Stomach (tissue), 8 donors: ENCODE measurements at regions not wholly inside any gene's neighbourhood (a gene's known extent, or its start where the extent isn't known, plus 50 kb on each side); places are given as distances from the start of the nearest gene placed in this dataset.

Experiments
- DNase-seq, 2 donors: peaks; one replicate each; pipeline versions ENCODE4 v3.0.0 to v3.0.0-alpha.2; 2013 to 2019
- H3K27ac ChIP-seq, 5 donors: fragments of 200-600 bp in 4 of 5; sonication (generic) in 4 of 5; one replicate each; pipeline ENCODE4 v1.5.1; 2013 to 2019; ENCODE audit warnings: mild to moderate bottlenecking in 1 of 5, moderate library complexity in 1 of 5
- H3K27me3 ChIP-seq, 3 donors: fragments of 200-600 bp; sonication (generic); one replicate each; pipeline ENCODE4 v1.5.1; 2017 to 2019; ENCODE audit warnings: mixed run types in 1 of 3
- H3K36me3 ChIP-seq, 4 donors: fragments of 200-600 bp; sonication (generic); 1 replicate in 3 of 4; 2 replicates in 1 of 4; pipeline ENCODE4 v1.5.1; 2016 to 2019
- H3K4me1 ChIP-seq, 4 donors: fragments of 200-600 bp; sonication (generic); one replicate each; pipeline ENCODE4 v1.5.1; 2016 to 2019
- H3K4me3 ChIP-seq, 4 donors: fragments of 200-600 bp; sonication (generic) in 3 of 4; one replicate each; pipeline ENCODE4 v1.5.1; 2016 to 2019; ENCODE audit warnings: mild to moderate bottlenecking in 1 of 4
- H3K9me3 ChIP-seq, 4 donors: fragments of 200-600 bp; sonication (generic); one replicate each; pipeline ENCODE4 v1.5.1; 2016 to 2019
- EP300 ChIP-seq: sonication (generic); formaldehyde crosslinking; IDR thresholded peaks from one replicate; pipeline ENCODE4 v1.6.1; 2017; ENCODE audit warnings: antibody characterized with exemption
- POLR2A ChIP-seq, 4 donors: fragments of 450-650 bp; IDR thresholded peaks; one replicate each; pipeline ENCODE4 v1.6.1; 2016; ENCODE audit warnings: antibody characterized with exemption in 4 of 4, control low read depth in 2 of 4, mild to moderate bottlenecking in 1 of 4, moderate library complexity in 1 of 4
- POLR2AphosphoS5 ChIP-seq, 3 donors: sonication (generic); formaldehyde crosslinking; IDR thresholded peaks; one replicate each; pipeline ENCODE4 v1.6.1; 2016; ENCODE audit warnings: antibody characterized with exemption in 3 of 3
- WGBS, 5 donors: extraction: QIAGEN DNeasy Blood & Tissue Kit in 3 of 5; methylation state at CpG; one replicate each; pipeline versions ENCODE4 v1.1.5 to v1.1.7; 2013 to 2018; 5-methylcytosine and 5-hydroxymethylcytosine counted together
- intact Hi-C: fragments of 100-400 bp; cut with DNase I; formaldehyde crosslinking; loops from one replicate; pipeline ENCODE4 v1.15.1; 2023; ENCODE audit warnings: low total_unique reads
- TF ChIP-seq, protein P1 (sequence below), 7 experiments: fragments of 450-650 bp in 4 of 7; fragments of 200-600 bp in 3 of 7; sonication (generic) in 3 of 7; IDR thresholded peaks; one replicate each; pipeline ENCODE4 v1.5.1; 2016 to 2019; ENCODE audit warnings: antibody characterized with exemption in 7 of 7, control low read depth in 2 of 7, mild to moderate bottlenecking in 1 of 7
- donor health status: healthy with polysubstance abuse.
- donor health status: Bipolar disorder and iron deficiency.
- donor health status: healthy.

DNA sequence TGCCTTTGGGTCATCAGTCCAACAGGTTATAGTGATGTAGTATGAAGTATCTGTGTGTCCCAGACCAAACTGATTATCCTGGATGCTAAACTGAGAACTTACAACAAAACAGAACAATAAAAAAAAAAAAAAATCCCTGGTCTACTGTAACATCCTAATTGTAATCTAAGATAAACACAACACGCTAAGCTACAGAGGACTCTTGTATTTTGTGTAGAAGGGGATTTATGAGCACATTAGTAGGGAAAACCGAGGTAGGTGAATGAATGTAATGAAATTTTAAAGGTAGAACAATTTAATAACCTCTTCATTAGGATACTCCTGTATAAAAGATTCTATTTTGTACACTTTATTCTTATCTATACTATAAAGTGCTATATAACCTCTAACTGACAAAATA is 424.1 kb downstream of the NDFIP2 start:
- no peak overlapping the region for H3K27ac ChIP-seq
- H3K4me3 ChIP-seq = no peak overlapping the region
- TF ChIP-seq POLR2A (IDR thresholded peaks at IDR 0.05) = no peak
- no peak for TF ChIP-seq POLR2AphosphoS5 (IDR thresholded peaks at IDR 0.05)
- TF ChIP-seq EP300 = no peak
- TF ChIP-seq, protein P1, sequence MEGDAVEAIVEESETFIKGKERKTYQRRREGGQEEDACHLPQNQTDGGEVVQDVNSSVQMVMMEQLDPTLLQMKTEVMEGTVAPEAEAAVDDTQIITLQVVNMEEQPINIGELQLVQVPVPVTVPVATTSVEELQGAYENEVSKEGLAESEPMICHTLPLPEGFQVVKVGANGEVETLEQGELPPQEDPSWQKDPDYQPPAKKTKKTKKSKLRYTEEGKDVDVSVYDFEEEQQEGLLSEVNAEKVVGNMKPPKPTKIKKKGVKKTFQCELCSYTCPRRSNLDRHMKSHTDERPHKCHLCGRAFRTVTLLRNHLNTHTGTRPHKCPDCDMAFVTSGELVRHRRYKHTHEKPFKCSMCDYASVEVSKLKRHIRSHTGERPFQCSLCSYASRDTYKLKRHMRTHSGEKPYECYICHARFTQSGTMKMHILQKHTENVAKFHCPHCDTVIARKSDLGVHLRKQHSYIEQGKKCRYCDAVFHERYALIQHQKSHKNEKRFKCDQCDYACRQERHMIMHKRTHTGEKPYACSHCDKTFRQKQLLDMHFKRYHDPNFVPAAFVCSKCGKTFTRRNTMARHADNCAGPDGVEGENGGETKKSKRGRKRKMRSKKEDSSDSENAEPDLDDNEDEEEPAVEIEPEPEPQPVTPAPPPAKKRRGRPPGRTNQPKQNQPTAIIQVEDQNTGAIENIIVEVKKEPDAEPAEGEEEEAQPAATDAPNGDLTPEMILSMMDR (IDR thresholded peaks at IDR 0.05) = no peak
- DNase-seq = no peak
- intact Hi-C loops = no loop called here
- WGBS, 5 donors = 27 to 61% (median 50%) methylated on average over 2 of the region's 2 CpGs
- H3K36me3 ChIP-seq = no peaks in the 10 kb centered on the region
- no peaks in the 10 kb centered on the region for H3K27me3 ChIP-seq
- no peaks in the 10 kb centered on the region for H3K4me1 ChIP-seq
- H3K9me3 ChIP-seq = no peaks in the 10 kb centered on the region

DNA sequence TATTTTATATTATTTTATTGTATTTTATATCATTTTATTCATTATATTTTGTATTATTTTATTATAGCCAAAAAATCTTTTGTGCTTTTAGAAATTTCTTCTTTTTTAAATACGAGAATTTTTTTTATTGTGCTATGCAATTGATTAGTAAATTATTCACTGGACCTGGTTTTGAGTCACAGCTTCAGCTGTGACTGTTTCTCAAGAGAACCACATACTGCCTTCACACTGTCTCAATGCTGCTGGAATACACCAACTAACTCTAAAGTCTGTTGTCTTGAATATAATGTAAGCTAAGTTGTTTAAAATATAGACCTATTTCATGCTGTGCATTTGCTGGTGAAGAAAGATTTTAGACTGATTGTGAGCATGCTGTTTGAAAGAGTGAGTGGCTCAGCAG is 423.6 kb downstream of the NDFIP2 start:
- H3K9me3 ChIP-seq = no peaks in the 10 kb centered on the region
- 78 to 90% (median 86%) methylated on average over 1 of the region's 1 CpG for WGBS, 5 donors
- H3K36me3 ChIP-seq = no peaks in the 10 kb centered on the region
- no peak for DNase-seq
- TF ChIP-seq, protein P1 (IDR thresholded peaks at IDR 0.05) = no peak
- no peak for TF ChIP-seq EP300
- no peak for TF ChIP-seq POLR2AphosphoS5 (IDR thresholded peaks at IDR 0.05)
- TF ChIP-seq POLR2A (IDR thresholded peaks at IDR 0.05) = no peak
- H3K4me1 ChIP-seq = no peaks in the 10 kb centered on the region
- no peaks in the 10 kb centered on the region for H3K27me3 ChIP-seq
- intact Hi-C loops = no loop called here
- H3K4me3 ChIP-seq = no peak overlapping the region
- H3K27ac ChIP-seq = no peak overlapping the region

DNA sequence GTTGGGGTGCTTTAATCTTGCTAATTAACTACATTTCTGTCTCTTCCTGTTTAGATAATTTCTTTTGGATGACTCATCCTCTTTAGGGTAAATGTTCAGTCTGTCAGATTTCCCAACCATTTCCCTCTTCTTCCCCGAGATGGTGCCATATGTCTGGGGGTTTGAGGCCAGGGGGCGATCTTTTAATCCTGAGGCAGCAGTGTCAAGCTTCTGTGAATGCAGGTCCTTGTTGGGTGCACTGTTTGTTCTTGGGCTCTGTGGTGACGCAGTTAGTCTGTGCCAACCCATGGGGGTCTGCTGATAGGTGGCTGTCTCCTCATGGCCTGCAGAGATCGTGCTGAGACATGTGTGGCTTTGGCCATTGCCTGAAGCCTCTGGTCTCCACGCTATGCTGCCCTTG is 420.4 kb downstream of the NDFIP2 start:
- H3K27ac ChIP-seq = no peak overlapping the region
- H3K27me3 ChIP-seq = no peaks in the 10 kb centered on the region
- no peak for DNase-seq
- WGBS, 5 donors = 84 to 90% (median 88%) methylated on average over 4 to 5 of the region's 5 CpGs
- H3K36me3 ChIP-seq = no peaks in the 10 kb centered on the region
- no peaks in the 10 kb centered on the region for H3K4me1 ChIP-seq
- TF ChIP-seq EP300 = no peak
- TF ChIP-seq POLR2AphosphoS5 (IDR thresholded peaks at IDR 0.05) = no peak
- TF ChIP-seq, protein P1 (IDR thresholded peaks at IDR 0.05) = no peak
- no peak for TF ChIP-seq POLR2A (IDR thresholded peaks at IDR 0.05)
- intact Hi-C loops = no loop called here
- H3K9me3 ChIP-seq = no peaks in the 10 kb centered on the region
- H3K4me3 ChIP-seq = no peak overlapping the region

DNA sequence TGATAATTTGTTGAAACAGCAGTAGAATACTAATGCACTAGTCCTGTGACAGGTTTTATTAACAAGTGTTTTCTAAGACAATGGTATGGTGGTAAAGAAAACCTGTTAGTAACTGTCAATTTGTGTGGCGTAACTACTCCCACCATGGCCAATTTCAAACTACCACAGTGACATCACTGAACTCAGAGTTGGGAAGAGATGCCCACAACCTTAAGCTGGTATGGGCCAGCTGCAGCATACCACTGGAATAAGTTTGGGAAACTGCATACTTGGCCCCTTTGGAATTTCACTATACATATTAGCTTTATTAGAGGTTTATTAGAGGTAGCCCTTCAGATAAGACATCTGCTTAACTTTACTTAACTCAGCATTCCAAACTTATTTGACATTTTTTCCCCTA is 419.4 kb downstream of the NDFIP2 start:
- WGBS, 5 donors = 97 to 100% (median 100%) methylated on average over 1 of the region's 1 CpG

More for the DNA sequence above, 419.4 kb downstream of the NDFIP2 start:
- H3K27ac ChIP-seq = no peak overlapping the region
- DNase-seq = no peak
- H3K9me3 ChIP-seq = no peaks in the 10 kb centered on the region
- TF ChIP-seq, protein P1 (IDR thresholded peaks at IDR 0.05) = no peak
- TF ChIP-seq EP300 = no peak
- H3K4me1 ChIP-seq = no peaks in the 10 kb centered on the region
- intact Hi-C loops = no loop called here
- H3K4me3 ChIP-seq = no peak overlapping the region
- no peaks in the 10 kb centered on the region for H3K36me3 ChIP-seq
- no peaks in the 10 kb centered on the region for H3K27me3 ChIP-seq
